ENCODE measurements at regions not wholly inside any gene's neighbourhood (a gene's known extent, or its start where the extent isn't known, plus 50 kb on each side); places are given as distances from the start of the nearest gene placed in this dataset.

DNA sequence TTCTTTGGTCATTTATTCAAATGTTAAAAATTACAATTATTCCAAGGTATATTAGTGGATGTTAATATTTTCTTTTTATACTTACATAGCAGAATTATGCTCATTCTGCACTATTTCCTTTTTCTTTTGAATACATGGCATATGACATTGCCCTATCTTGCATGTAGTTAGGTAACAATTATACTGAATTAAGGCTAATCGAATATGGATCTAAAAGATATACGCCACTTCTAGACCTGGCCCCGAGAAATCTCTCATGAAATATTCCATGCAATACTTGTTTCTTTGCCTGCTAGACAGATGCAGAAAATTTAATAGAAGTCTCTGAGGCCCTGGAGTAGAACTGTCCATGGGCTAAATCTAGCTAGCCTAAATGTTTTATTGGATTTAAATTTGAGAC, 493.4 kb downstream of the OTOL1 start:
- no peak overlapping the region for H3K27ac ChIP-seq
- H3K27me3 ChIP-seq = no peaks in the 10 kb centered on the region
- no peaks in the 10 kb centered on the region for H3K9me3 ChIP-seq
- TF ChIP-seq POLR2A (IDR thresholded peaks at IDR 0.05) (no peak), POLR2AphosphoS5 (IDR thresholded peaks at IDR 0.05; ENCODE audit: insufficient read depth in 1 of 2, low read depth in 1 of 2) (no peak)
- TF ChIP-seq, protein P1, sequence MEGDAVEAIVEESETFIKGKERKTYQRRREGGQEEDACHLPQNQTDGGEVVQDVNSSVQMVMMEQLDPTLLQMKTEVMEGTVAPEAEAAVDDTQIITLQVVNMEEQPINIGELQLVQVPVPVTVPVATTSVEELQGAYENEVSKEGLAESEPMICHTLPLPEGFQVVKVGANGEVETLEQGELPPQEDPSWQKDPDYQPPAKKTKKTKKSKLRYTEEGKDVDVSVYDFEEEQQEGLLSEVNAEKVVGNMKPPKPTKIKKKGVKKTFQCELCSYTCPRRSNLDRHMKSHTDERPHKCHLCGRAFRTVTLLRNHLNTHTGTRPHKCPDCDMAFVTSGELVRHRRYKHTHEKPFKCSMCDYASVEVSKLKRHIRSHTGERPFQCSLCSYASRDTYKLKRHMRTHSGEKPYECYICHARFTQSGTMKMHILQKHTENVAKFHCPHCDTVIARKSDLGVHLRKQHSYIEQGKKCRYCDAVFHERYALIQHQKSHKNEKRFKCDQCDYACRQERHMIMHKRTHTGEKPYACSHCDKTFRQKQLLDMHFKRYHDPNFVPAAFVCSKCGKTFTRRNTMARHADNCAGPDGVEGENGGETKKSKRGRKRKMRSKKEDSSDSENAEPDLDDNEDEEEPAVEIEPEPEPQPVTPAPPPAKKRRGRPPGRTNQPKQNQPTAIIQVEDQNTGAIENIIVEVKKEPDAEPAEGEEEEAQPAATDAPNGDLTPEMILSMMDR (IDR thresholded peaks at IDR 0.05) = no peak
- no peak overlapping the region for H3K4me3 ChIP-seq
- no peak for DNase-seq (ENCODE audit: extremely low spot score in 2 of 2)
- H3K36me3 ChIP-seq = no peaks in the 10 kb centered on the region
- intact Hi-C loops (cut with DNase I) = no loop called here
- no peaks in the 10 kb centered on the region for H3K4me1 ChIP-seq

DNA sequence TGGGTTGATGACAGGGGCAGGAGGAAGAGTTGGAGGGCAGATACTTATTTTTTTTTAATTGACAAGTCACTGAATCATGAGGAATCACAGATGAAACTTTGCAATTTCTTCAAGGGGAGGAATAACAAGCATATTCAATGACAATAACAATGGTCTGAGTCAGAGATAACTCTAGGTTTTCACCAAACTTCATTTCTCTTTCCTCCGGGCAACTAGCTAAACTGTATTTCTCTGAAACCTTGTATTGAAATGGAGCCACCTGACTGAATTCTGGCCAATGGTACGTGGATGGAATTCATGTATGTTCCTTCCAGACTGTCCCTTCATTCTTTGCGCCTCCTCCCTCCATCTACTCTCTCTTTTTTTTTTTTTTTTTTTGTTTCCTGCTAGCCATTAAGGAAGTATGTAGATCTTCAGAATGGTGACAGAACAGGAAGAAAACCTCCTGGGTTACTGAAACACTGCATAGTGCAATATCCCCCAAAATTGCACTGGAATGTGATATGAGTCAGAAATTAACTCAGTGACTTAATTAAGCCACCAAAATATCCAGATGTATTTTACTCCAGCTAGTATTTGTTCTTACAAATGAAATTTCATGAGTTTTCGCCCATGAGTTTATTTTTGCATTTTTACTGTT, 495.4 kb downstream of the OTOL1 start:
- H3K27me3 ChIP-seq = no peaks in the 10 kb centered on the region
- DNase-seq (ENCODE audit: extremely low spot score in 2 of 2) = no peak
- intact Hi-C loops (cut with DNase I) = no loop called here
- H3K27ac ChIP-seq = no peak overlapping the region
- H3K36me3 ChIP-seq = no peaks in the 10 kb centered on the region
- no peaks in the 10 kb centered on the region for H3K9me3 ChIP-seq
- TF ChIP-seq, protein P1 (IDR thresholded peaks at IDR 0.05) = no peak
- TF ChIP-seq POLR2A (IDR thresholded peaks at IDR 0.05) = no peak
- no peak for TF ChIP-seq POLR2AphosphoS5 (IDR thresholded peaks at IDR 0.05; ENCODE audit: insufficient read depth in 1 of 2, low read depth in 1 of 2)
- no peaks in the 10 kb centered on the region for H3K4me1 ChIP-seq
- no peak overlapping the region for H3K4me3 ChIP-seq

DNA sequence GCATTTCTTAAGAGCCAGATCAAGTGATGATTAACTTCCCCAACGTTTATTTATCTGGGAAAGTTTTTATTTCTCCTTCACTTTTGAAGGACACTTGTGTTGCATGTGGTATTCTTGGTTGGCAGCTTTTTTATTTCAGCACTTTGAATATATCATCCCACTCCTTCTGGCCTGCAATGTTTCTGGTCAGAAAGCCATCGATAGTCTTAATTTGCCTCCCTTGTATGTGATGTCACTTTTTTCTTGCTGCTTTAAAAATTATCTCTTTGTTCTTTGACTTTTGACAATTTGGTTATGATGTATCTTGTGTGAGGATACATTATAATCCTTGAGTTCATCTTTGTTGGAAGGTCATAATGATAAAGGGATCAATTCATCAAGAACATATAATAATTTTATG, 503.2 kb downstream of the OTOL1 start:
- no peaks in the 10 kb centered on the region for H3K36me3 ChIP-seq
- TF ChIP-seq, protein P1 (IDR thresholded peaks at IDR 0.05) = no peak
- TF ChIP-seq POLR2A (IDR thresholded peaks at IDR 0.05) = no peak
- TF ChIP-seq POLR2AphosphoS5 (IDR thresholded peaks at IDR 0.05; ENCODE audit: insufficient read depth in 1 of 2, low read depth in 1 of 2) = no peak
- H3K9me3 ChIP-seq = no peaks in the 10 kb centered on the region
- intact Hi-C loops (cut with DNase I) = loop anchor here (5.0 kb wide), 1 partner anchor 943 kb away; no protein-coding TSS in a partner anchor
- no peak overlapping the region for H3K27ac ChIP-seq
- no peaks in the 10 kb centered on the region for H3K27me3 ChIP-seq
- DNase-seq (ENCODE audit: extremely low spot score in 2 of 2) = no peak
- no peaks in the 10 kb centered on the region for H3K4me1 ChIP-seq
- no peak overlapping the region for H3K4me3 ChIP-seq

DNA sequence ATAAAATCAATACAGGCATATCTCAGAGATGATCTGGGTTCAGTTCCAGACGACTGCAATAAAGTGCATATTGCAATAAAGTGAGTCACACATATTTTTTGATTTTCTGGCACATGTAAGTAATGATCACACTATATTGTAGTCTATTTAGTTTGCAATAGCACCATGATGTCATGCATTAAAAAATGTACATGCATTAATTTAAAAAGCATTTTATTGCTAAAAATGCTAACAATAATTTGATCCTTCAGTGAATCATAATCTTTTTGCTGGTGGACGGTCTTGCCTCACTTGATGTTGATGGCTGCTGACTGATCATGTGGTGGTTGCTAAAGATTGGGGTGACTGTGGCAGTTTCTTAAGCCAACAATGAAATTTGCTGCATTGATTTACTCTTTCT, 511.1 kb downstream of the OTOL1 start:
- intact Hi-C loops (cut with DNase I) = no loop called here
- DNase-seq (ENCODE audit: extremely low spot score in 2 of 2) = no peak
- TF ChIP-seq POLR2A (IDR thresholded peaks at IDR 0.05) (no peak), POLR2AphosphoS5 (IDR thresholded peaks at IDR 0.05; ENCODE audit: insufficient read depth in 1 of 2, low read depth in 1 of 2) (no peak)
- TF ChIP-seq, protein P1 (IDR thresholded peaks at IDR 0.05) = no peak

DNA sequence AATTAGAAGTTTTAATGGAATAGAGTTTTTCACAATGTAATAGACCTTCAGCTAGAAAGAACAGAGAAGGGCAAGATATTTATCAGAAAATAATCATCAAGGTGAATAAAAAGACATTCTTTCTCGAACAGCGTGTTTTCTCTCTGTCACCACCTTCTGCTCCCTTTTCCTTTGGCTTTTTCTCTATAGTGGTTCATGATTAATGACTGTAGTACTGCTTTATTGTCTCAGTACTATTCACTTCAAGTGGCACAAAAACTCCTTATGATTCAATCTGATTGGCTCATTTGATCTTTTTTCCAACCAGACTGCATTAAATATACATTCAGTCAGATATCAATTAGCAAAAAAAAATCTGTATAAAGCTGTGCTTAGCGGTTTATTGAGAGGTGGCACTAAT, 516.0 kb downstream of the OTOL1 start:
- TF ChIP-seq POLR2AphosphoS5 (IDR thresholded peaks at IDR 0.05; ENCODE audit: insufficient read depth in 1 of 2, low read depth in 1 of 2) (no peak), POLR2A (IDR thresholded peaks at IDR 0.05) (no peak)
- TF ChIP-seq, protein P1 (IDR thresholded peaks at IDR 0.05) = no peak
- no peaks in the 10 kb centered on the region for H3K36me3 ChIP-seq
- H3K9me3 ChIP-seq = no peaks in the 10 kb centered on the region
- DNase-seq (ENCODE audit: extremely low spot score in 2 of 2) = no peak
- no peak overlapping the region for H3K4me3 ChIP-seq
- H3K4me1 ChIP-seq = no peaks in the 10 kb centered on the region
- no peak overlapping the region for H3K27ac ChIP-seq
- intact Hi-C loops (cut with DNase I) = no loop called here
- H3K27me3 ChIP-seq = no peaks in the 10 kb centered on the region

More for the DNA sequence above, 511.1 kb downstream of the OTOL1 start:
- Histone ChIP-seq H3K9me3 (no peaks in the 10 kb centered on the region), H3K36me3 (no peaks in the 10 kb centered on the region), H3K4me1 (no peaks in the 10 kb centered on the region), H3K4me3 (no peak overlapping the region), H3K27me3 (no peaks in the 10 kb centered on the region), H3K27ac (no peak overlapping the region)
